Liver (tissue), 8 donors: ENCODE measurements at regions not wholly inside any gene's neighbourhood (a gene's known extent, or its start where the extent isn't known, plus 50 kb on each side); places are given as distances from the start of the nearest gene placed in this dataset.
A peak's percentile ranks its signal among the peaks of the same experiment; 100 is the strongest.

ENCODE experiments used
- DNase-seq: peaks from one replicate; pipeline ENCODE4 v3.0.0-alpha.2; 2017; ENCODE audit warnings: low spot score
- H3K27ac ChIP-seq, 2 donors: one replicate each; pipeline ENCODE4 v1.7.0; 2013; ENCODE audit warnings: inconsistent platforms in 2 of 2, low read length in 2 of 2, control low read depth in 1 of 2, low read depth in 1 of 2, mild to moderate bottlenecking in 1 of 2
- H3K27me3 ChIP-seq, 4 donors: one replicate each; pipeline versions ENCODE4 v1.6.1 to v1.7.0; 2013; ENCODE audit warnings: low read length in 3 of 4, inconsistent platforms in 1 of 4, mild to moderate bottlenecking in 1 of 4, moderate library complexity in 1 of 4; ENCODE audit not compliant: control insufficient read depth in 4 of 4, insufficient read depth in 4 of 4
- H3K36me3 ChIP-seq, 4 donors: one replicate each; pipeline versions ENCODE4 v1.6.1 to v1.7.0; 2013; ENCODE audit warnings: low read length in 3 of 4, mild to moderate bottlenecking in 3 of 4, low read depth in 1 of 4, moderate library complexity in 1 of 4; ENCODE audit not compliant: control insufficient read depth in 4 of 4, insufficient read depth in 3 of 4
- H3K4me1 ChIP-seq, 4 donors: one replicate each; pipeline versions ENCODE4 v1.6.1 to v1.7.0; 2013; ENCODE audit warnings: low read length in 3 of 4, mild to moderate bottlenecking in 3 of 4, moderate library complexity in 1 of 4; ENCODE audit not compliant: control insufficient read depth in 4 of 4, insufficient read depth in 4 of 4
- H3K4me3 ChIP-seq, 3 donors: one replicate each; pipeline versions ENCODE4 v1.6.1 to v1.7.0; 2013; ENCODE audit warnings: low read length in 3 of 3, control low read depth in 1 of 3, low read depth in 1 of 3, mild to moderate bottlenecking in 1 of 3
- H3K9ac ChIP-seq, 2 donors: one replicate each; pipeline ENCODE4 v1.7.0; 2013; ENCODE audit warnings: low read length in 2 of 2, mild to moderate bottlenecking in 2 of 2, moderate library complexity in 2 of 2, control low read depth in 1 of 2, low read depth in 1 of 2
- H3K9me3 ChIP-seq, 4 donors: one replicate each; pipeline versions ENCODE4 v1.6.1 to v1.7.0; 2013; ENCODE audit warnings: low read length in 3 of 4; ENCODE audit not compliant: control insufficient read depth in 4 of 4
- EGR1 ChIP-seq, 2 donors: IDR thresholded peaks; 2 replicates each; pipeline ENCODE4 v1.6.1; 2016 to 2018; ENCODE audit warnings: antibody characterized with exemption in 2 of 2, low read depth in 2 of 2
- FOXA1 ChIP-seq: IDR thresholded peaks from 2 replicates; pipeline ENCODE4 v1.6.1; 2016; ENCODE audit warnings: antibody characterized with exemption
- FOXA2 ChIP-seq: IDR thresholded peaks from 2 replicates; pipeline ENCODE4 v1.6.1; 2016; ENCODE audit warnings: antibody characterized with exemption
- GABPA ChIP-seq, 2 donors: IDR thresholded peaks in 1 of 2; conservative IDR thresholded peaks in 1 of 2; 2 replicates each; pipeline ENCODE4 v1.6.1; 2016; ENCODE audit warnings: antibody characterized with exemption in 2 of 2, mild to moderate bottlenecking in 1 of 2, moderate library complexity in 1 of 2
- HNF4A ChIP-seq, 2 donors: conservative IDR thresholded peaks; 2 replicates each; pipeline ENCODE4 v1.6.1; 2016; ENCODE audit warnings: antibody characterized with exemption in 2 of 2, mild to moderate bottlenecking in 2 of 2
- HNF4G ChIP-seq: IDR thresholded peaks from 2 replicates; pipeline ENCODE4 v1.6.1; 2016; ENCODE audit warnings: antibody characterized with exemption
- JUND ChIP-seq, 2 donors: IDR thresholded peaks; 2 replicates each; pipeline ENCODE4 v1.6.1; 2016; ENCODE audit warnings: antibody characterized with exemption in 2 of 2
- NR2F2 ChIP-seq: IDR thresholded peaks from 2 replicates; pipeline ENCODE4 v1.6.1; 2016; ENCODE audit warnings: antibody characterized with exemption
- RAD21 ChIP-seq, 2 donors: IDR thresholded peaks; 2 replicates each; pipeline ENCODE4 v1.6.1; 2016; ENCODE audit warnings: antibody characterized with exemption in 2 of 2, mild to moderate bottlenecking in 2 of 2
- RXRA ChIP-seq, 2 donors: IDR thresholded peaks; 2 replicates each; pipeline ENCODE4 v1.6.1; 2017 to 2018; ENCODE audit warnings: antibody characterized with exemption in 2 of 2, mild to moderate bottlenecking in 1 of 2
- SP1 ChIP-seq: IDR thresholded peaks from 2 replicates; pipeline ENCODE4 v1.6.1; 2018; ENCODE audit warnings: antibody characterized with exemption, mild to moderate bottlenecking
- TAF1 ChIP-seq: conservative IDR thresholded peaks from 2 replicates; pipeline ENCODE4 v1.6.1; 2016; ENCODE audit warnings: antibody characterized with exemption, mild to moderate bottlenecking
- YY1 ChIP-seq: IDR thresholded peaks from 2 replicates; pipeline ENCODE4 v1.6.1; 2016; ENCODE audit warnings: antibody characterized with exemption, mild to moderate bottlenecking
- WGBS: extraction: QIAGEN DNeasy Blood & Tissue Kit; methylation state at CpG from one replicate; pipeline ENCODE4 v1.1.7; 2013; 5-methylcytosine and 5-hydroxymethylcytosine counted together
- TF ChIP-seq, protein P1 (sequence below): fragments of 150-350 bp; IDR thresholded peaks from 2 replicates; pipeline ENCODE4 v1.5.1; 2017; ENCODE audit warnings: improper control_type of control experiment, low read depth, low read length; ENCODE audit not compliant: missing input control
- TF ChIP-seq, protein P2 (sequence below): IDR thresholded peaks from 2 replicates; pipeline ENCODE4 v1.6.1; 2016; ENCODE audit warnings: antibody characterized with exemption
- TF ChIP-seq, protein P3 (sequence below): IDR thresholded peaks from 2 replicates; pipeline ENCODE4 v1.6.1; 2016; ENCODE audit warnings: antibody characterized with exemption
- TF ChIP-seq, protein P4 (sequence below): IDR thresholded peaks from 2 replicates; pipeline ENCODE4 v1.6.1; 2016; ENCODE audit warnings: antibody characterized with exemption, mild to moderate bottlenecking
- donor health status: healthy.
- donor health status: healthy.
- donor health status: healthy.
- donor health status: healthy.
- donor health status: healthy.

DNA sequence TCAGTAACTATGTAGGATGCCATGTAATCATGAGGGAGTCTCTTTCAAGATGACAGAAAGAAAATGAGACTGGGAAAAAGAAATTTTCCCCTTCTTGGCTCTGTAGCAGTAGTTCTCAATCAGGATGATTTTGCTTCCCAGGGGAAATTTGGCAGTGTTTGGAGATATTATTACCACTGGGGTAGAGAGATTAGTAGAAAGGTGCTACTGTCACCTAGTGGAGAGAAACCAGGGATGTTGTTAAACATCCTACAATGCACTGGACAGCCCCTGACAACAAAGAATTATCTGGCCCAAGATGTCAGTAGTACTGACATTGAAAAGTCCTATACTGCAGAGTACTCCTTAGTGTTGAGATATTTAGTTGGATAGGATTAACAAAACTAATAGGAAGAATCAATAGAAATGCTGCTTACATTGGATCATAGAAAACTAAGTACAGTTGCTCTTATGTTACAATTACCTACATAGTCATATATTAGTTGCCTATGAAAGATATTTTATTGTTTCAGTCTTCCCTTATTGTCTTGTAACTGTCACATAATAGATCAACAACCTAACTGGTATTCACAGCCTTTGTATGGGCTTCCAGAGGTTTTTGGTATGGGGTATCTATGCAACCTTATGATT is 433.3 kb downstream of the RAP2B start:
- TF ChIP-seq JUND (IDR thresholded peaks at IDR 0.05) (no peak), YY1 (no peak), RAD21 (IDR thresholded peaks at IDR 0.05) (peak; percentile 76 to 77), RXRA (IDR thresholded peaks at IDR 0.05) (no peak), SP1 (no peak)
- TF ChIP-seq, protein P1, sequence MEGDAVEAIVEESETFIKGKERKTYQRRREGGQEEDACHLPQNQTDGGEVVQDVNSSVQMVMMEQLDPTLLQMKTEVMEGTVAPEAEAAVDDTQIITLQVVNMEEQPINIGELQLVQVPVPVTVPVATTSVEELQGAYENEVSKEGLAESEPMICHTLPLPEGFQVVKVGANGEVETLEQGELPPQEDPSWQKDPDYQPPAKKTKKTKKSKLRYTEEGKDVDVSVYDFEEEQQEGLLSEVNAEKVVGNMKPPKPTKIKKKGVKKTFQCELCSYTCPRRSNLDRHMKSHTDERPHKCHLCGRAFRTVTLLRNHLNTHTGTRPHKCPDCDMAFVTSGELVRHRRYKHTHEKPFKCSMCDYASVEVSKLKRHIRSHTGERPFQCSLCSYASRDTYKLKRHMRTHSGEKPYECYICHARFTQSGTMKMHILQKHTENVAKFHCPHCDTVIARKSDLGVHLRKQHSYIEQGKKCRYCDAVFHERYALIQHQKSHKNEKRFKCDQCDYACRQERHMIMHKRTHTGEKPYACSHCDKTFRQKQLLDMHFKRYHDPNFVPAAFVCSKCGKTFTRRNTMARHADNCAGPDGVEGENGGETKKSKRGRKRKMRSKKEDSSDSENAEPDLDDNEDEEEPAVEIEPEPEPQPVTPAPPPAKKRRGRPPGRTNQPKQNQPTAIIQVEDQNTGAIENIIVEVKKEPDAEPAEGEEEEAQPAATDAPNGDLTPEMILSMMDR: peak; percentile 47
- TF ChIP-seq, protein P2, sequence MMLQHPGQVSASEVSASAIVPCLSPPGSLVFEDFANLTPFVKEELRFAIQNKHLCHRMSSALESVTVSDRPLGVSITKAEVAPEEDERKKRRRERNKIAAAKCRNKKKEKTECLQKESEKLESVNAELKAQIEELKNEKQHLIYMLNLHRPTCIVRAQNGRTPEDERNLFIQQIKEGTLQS: no peak
- H3K27ac ChIP-seq: no peak overlapping the region
- no peaks in the 10 kb centered on the region for H3K9me3 ChIP-seq
- H3K4me3 ChIP-seq: no peak overlapping the region
- H3K4me1 ChIP-seq: peaks cover 2 to 10% (median 5%) of the 10 kb centered on the region in 4 donors
- no peaks in the 10 kb centered on the region for H3K27me3 ChIP-seq
- H3K9ac ChIP-seq: no peak overlapping the region
- DNase-seq: no peak
- no peaks in the 10 kb centered on the region for H3K36me3 ChIP-seq

- H3K9ac ChIP-seq: no peak overlapping the region
- no peaks in the 10 kb centered on the region for H3K9me3 ChIP-seq
- H3K4me1 ChIP-seq: peaks cover 5 to 20% (median 9%) of the 10 kb centered on the region in 4 donors
- 89% methylated on average over 4 of the region's 4 CpGs for WGBS
- H3K27me3 ChIP-seq: no peaks in the 10 kb centered on the region
- H3K27ac ChIP-seq: no peak overlapping the region
- DNase-seq: no peak
- no peak for TF ChIP-seq GABPA (IDR thresholded peaks at IDR 0.05 in 1 of 2, conservative IDR thresholded peaks at IDR 0.05 in 1 of 2)
- TF ChIP-seq FOXA2: no peak
- TF ChIP-seq RXRA (IDR thresholded peaks at IDR 0.05): no peak
- no peaks in the 10 kb centered on the region for H3K36me3 ChIP-seq
- no peak overlapping the region for H3K4me3 ChIP-seq
Observed at GRCh38 chr3:153596401-153596800, 434.4 kb downstream of the RAP2B start.

GRCh38 chr3:153599685-153600084 is 437.7 kb downstream of the RAP2B start:
- H3K36me3 ChIP-seq: no peaks in the 10 kb centered on the region
- H3K9me3 ChIP-seq: no peaks in the 10 kb centered on the region
- H3K9ac ChIP-seq: no peak overlapping the region
- DNase-seq: no peak
- WGBS: 13% methylated on average over 2 of the region's 2 CpGs
- no peak overlapping the region for H3K4me3 ChIP-seq
- no peak overlapping the region for H3K27ac ChIP-seq
- H3K27me3 ChIP-seq: no peaks in the 10 kb centered on the region
- peaks cover 5 to 24% (median 9%) of the 10 kb centered on the region in 4 donors for H3K4me1 ChIP-seq
- TF ChIP-seq FOXA1 (no peak), EGR1 (IDR thresholded peaks at IDR 0.05; ENCODE audit: low read depth in 2 of 2) (no peak), SP1 (peak; percentile 68), HNF4G (peak; percentile 75), GABPA (IDR thresholded peaks at IDR 0.05 in 1 of 2, conservative IDR thresholded peaks at IDR 0.05 in 1 of 2) (no peak), RXRA (IDR thresholded peaks at IDR 0.05) (peak; percentile 34 to 63), TAF1 (no peak), FOXA2 (no peak), NR2F2 (no peak), YY1 (peak; percentile 22), RAD21 (IDR thresholded peaks at IDR 0.05) (peak in 1 of 2 donors; percentile 24), JUND (IDR thresholded peaks at IDR 0.05) (peak; percentile 67 to 83), HNF4A (conservative IDR thresholded peaks at IDR 0.05) (peak; percentile 94 to 96)
- TF ChIP-seq, protein P3, sequence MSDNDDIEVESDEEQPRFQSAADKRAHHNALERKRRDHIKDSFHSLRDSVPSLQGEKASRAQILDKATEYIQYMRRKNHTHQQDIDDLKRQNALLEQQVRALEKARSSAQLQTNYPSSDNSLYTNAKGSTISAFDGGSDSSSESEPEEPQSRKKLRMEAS: peak; percentile 44
- TF ChIP-seq, protein P1: no peak
- TF ChIP-seq, protein P4, sequence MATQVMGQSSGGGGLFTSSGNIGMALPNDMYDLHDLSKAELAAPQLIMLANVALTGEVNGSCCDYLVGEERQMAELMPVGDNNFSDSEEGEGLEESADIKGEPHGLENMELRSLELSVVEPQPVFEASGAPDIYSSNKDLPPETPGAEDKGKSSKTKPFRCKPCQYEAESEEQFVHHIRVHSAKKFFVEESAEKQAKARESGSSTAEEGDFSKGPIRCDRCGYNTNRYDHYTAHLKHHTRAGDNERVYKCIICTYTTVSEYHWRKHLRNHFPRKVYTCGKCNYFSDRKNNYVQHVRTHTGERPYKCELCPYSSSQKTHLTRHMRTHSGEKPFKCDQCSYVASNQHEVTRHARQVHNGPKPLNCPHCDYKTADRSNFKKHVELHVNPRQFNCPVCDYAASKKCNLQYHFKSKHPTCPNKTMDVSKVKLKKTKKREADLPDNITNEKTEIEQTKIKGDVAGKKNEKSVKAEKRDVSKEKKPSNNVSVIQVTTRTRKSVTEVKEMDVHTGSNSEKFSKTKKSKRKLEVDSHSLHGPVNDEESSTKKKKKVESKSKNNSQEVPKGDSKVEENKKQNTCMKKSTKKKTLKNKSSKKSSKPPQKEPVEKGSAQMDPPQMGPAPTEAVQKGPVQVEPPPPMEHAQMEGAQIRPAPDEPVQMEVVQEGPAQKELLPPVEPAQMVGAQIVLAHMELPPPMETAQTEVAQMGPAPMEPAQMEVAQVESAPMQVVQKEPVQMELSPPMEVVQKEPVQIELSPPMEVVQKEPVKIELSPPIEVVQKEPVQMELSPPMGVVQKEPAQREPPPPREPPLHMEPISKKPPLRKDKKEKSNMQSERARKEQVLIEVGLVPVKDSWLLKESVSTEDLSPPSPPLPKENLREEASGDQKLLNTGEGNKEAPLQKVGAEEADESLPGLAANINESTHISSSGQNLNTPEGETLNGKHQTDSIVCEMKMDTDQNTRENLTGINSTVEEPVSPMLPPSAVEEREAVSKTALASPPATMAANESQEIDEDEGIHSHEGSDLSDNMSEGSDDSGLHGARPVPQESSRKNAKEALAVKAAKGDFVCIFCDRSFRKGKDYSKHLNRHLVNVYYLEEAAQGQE: no peak
- TF ChIP-seq, protein P2: no peak
